ENCODE measurements at regions not wholly inside any gene's neighbourhood (a gene's known extent, or its start where the extent isn't known, plus 50 kb on each side); places are given as distances from the start of the nearest gene placed in this dataset.

DNA sequence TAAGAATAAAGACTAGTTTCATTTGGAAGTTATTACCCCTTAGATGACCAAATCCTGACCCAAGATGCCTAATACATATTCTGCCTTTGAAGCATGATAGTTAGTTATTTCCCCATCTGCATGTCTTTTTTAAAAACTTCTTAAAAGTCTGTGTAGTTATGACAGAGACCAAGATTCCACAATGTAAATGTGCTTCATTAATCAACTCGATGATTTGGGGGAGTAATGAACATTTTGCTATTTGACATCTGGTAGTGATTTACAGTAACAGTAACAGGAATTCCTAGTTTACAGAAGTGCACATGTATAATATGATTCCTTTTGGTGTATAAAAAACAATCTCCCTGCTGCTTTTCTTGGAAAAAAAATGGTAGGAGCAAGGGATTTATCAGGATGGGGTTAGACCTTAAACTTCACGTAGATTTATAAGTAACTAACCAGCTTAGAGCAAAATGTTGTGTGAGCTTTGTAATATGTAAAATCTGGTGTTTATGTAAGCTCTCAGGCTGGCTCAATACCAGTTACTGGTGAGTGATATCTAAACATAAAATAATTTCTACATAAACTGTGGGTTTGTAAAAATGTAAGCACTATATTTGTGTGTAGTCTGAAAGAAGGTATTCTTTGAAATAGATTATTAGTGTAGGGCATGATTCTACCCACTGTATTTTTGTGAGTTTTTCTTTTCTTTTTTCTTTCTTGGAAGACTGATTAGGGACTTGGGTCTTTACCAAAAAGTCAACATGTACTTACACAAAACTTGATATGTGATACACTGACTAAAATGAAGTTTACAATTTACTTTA, 641.6 kb downstream of the EPHA4 start:
- TF ChIP-seq CTCF (IDR thresholded peaks at IDR 0.05; ENCODE audit: low read depth, low read length, missing control alignments) = no peak
- peak; percentile 7 for DNase-seq (ENCODE audit: extremely low read depth, low read depth)
- H3K4me3 ChIP-seq (replicated peaks; ENCODE audit: low read depth, low read length) = no peak overlapping the region

- DNase-seq (ENCODE audit: extremely low read depth, low read depth) = no peak
- no peak for TF ChIP-seq CTCF (IDR thresholded peaks at IDR 0.05; ENCODE audit: low read depth, low read length, missing control alignments)
- no peak overlapping the region for H3K4me3 ChIP-seq (replicated peaks; ENCODE audit: low read depth, low read length)
Observed at GRCh38 chr2:220931491-220931890, 640.6 kb downstream of the EPHA4 start.

GRCh38 chr2:220932041-220932440, 640.1 kb downstream of the EPHA4 start:
- DNase-seq (ENCODE audit: extremely low read depth, low read depth) = no peak
- TF ChIP-seq CTCF (IDR thresholded peaks at IDR 0.05; ENCODE audit: low read depth, low read length, missing control alignments) = no peak
- no peak overlapping the region for H3K4me3 ChIP-seq (replicated peaks; ENCODE audit: low read depth, low read length)

DNA sequence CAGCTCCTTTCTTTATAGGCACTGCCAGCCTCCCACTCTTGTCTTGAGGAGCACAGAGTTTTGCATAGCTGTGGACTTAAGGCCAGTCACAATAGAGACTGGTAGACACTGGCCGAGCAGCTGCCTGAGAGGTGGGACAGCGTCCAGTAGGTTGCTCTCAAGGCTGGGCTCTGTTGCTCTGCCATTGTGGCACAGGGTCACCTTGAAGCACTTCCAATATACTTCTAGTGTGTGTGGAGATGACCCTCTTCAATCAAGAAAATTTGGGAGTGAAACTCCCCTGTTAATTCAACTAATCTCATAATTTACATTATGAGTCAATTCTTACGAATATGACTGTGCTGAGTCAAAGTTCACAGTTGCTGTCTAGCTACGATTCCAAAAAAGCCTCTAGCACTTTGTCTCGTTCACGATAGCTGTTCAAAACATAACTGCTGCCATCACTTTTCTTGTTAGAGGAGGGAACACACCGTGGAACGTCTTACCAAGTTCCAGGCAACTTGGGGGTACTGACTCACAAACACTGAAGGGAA, 636.2 kb downstream of the EPHA4 start:
- no peak for DNase-seq (ENCODE audit: extremely low read depth, low read depth)
- TF ChIP-seq CTCF (IDR thresholded peaks at IDR 0.05; ENCODE audit: low read depth, low read length, missing control alignments) = no peak
- no peak overlapping the region for H3K4me3 ChIP-seq (replicated peaks; ENCODE audit: low read depth, low read length)

- no peak for TF ChIP-seq CTCF (IDR thresholded peaks at IDR 0.05; ENCODE audit: low read depth, low read length, missing control alignments)
- DNase-seq (ENCODE audit: extremely low read depth, low read depth) = no peak
- no peak overlapping the region for H3K4me3 ChIP-seq (replicated peaks; ENCODE audit: low read depth, low read length)
Observed at GRCh38 chr2:220936641-220937197, 635.4 kb downstream of the EPHA4 start.

GRCh38 chr2:220937245-220937644, 634.9 kb downstream of the EPHA4 start:
- no peak for DNase-seq (ENCODE audit: extremely low read depth, low read depth)
- TF ChIP-seq CTCF (IDR thresholded peaks at IDR 0.05; ENCODE audit: low read depth, low read length, missing control alignments) = no peak
- no peak overlapping the region for H3K4me3 ChIP-seq (replicated peaks; ENCODE audit: low read depth, low read length)

Data from HFF-Myc (cell line).